IMR-90 (cell line): ENCODE measurements at regions not wholly inside any gene's neighbourhood (a gene's known extent, or its start where the extent isn't known, plus 50 kb on each side); places are given as distances from the start of the nearest gene placed in this dataset.

Experiments
- ATAC-seq: fragments of 200-7000 bp; cut with Tn5 transposase; 2 replicates; pipeline ENCODE4 v1.9.1; 2020; ENCODE audit warnings: low read depth, mild to moderate bottlenecking, moderate library complexity
- BruUV-seq: library from RNA; stranded (reverse); fragments of 400-500 nt; replicated peaks from 2 replicates; lab custom pipeline; 2021; lab: Mats Ljungman, UMichigan
- CTCF ChIA-PET: fragments of 300-600 bp; formaldehyde crosslinking; extraction: SDS; loops from one replicate; lab custom pipeline; 2021; ENCODE audit warnings: antibody characterized with exemption; lab: Yijun Ruan, JAX
- POLR2A ChIA-PET: fragments of 300-600 bp; sonication (Branson Sonifier 250); formaldehyde crosslinking; loops from one replicate; lab custom pipeline; 2022; ENCODE audit warnings: antibody characterized with exemption; ENCODE audit not compliant: unreplicated experiment; lab: Charles Lee
- DNase-seq: peaks from one replicate; pipeline ENCODE4 v3.0.0; 2013
- H2AFZ ChIP-seq: replicated peaks from 2 replicates; pipeline ENCODE3; 2013; ENCODE audit warnings: low read length, mild to moderate bottlenecking; ENCODE audit not compliant: poor library complexity
- H2AK5ac ChIP-seq: 2 replicates; pipeline ENCODE4 v1.6.1; 2013; ENCODE audit warnings: low read depth, low read length, inconsistent platforms
- H2AK9ac ChIP-seq: replicated peaks from 2 replicates; pipeline ENCODE3; 2013; ENCODE audit warnings: mild to moderate bottlenecking, low read depth, low read length, moderate library complexity; ENCODE audit not compliant: poor library complexity
- H2BK120ac ChIP-seq: 2 replicates; pipeline ENCODE4 v1.6.1; 2013; ENCODE audit warnings: low read depth, low read length, inconsistent platforms
- H2BK15ac ChIP-seq: 3 replicates; pipeline ENCODE4 v1.6.1; 2013; ENCODE audit warnings: low read depth, low read length, inconsistent platforms
- H2BK20ac ChIP-seq: 2 replicates; pipeline ENCODE4 v1.6.1; 2013; ENCODE audit warnings: low read depth, mild to moderate bottlenecking, inconsistent platforms, low read length, moderate library complexity
- H2BK5ac ChIP-seq: 2 replicates; pipeline ENCODE4 v1.6.1; 2013; ENCODE audit warnings: mild to moderate bottlenecking, low read depth, low read length, inconsistent platforms; ENCODE audit not compliant: poor library complexity, severe bottlenecking
- H3K14ac ChIP-seq: replicated peaks from 2 replicates; pipeline ENCODE4 v1.6.1; 2013; ENCODE audit warnings: low read depth, low read length, inconsistent platforms
- H3K18ac ChIP-seq: 2 replicates; pipeline ENCODE4 v1.6.1; 2013; ENCODE audit warnings: low read depth, low read length, control low read depth
- H3K23ac ChIP-seq: 2 replicates; pipeline ENCODE4 v1.6.1; 2013; ENCODE audit warnings: low read depth, low read length, inconsistent platforms
- H3K27ac ChIP-seq: 2 replicates; pipeline ENCODE4 v1.5.1; 2013; ENCODE audit warnings: mild to moderate bottlenecking, control low read depth, low read length; ENCODE audit not compliant: insufficient read depth
- H3K27me3 ChIP-seq: 2 replicates; pipeline ENCODE4 v1.6.1; 2013; ENCODE audit warnings: low read length; ENCODE audit not compliant: control insufficient read depth, insufficient read depth
- H3K36me3 ChIP-seq: 2 replicates; pipeline ENCODE4 v1.6.1; 2013; ENCODE audit warnings: low read length, mixed read lengths; ENCODE audit not compliant: control insufficient read depth, insufficient read depth
- H3K4ac ChIP-seq: 2 replicates; pipeline ENCODE4 v1.6.1; 2013; ENCODE audit warnings: low read depth, low read length, inconsistent platforms
- H3K4me1 ChIP-seq: 2 replicates; pipeline ENCODE4 v1.6.1; 2013; ENCODE audit warnings: low read length, mixed read lengths; ENCODE audit not compliant: control insufficient read depth, insufficient read depth
- H3K4me2 ChIP-seq: 2 replicates; pipeline ENCODE4 v1.6.1; 2013; ENCODE audit warnings: low read depth, mild to moderate bottlenecking, control low read depth, low read length, moderate library complexity
- H3K4me3 ChIP-seq: 2 replicates; pipeline ENCODE4 v1.5.1; 2013; ENCODE audit warnings: low read depth, mild to moderate bottlenecking, control low read depth, low read length, moderate library complexity; ENCODE audit not compliant: insufficient read depth
- H3K56ac ChIP-seq: 2 replicates; pipeline ENCODE4 v1.6.1; 2013; ENCODE audit warnings: low read length, inconsistent platforms; ENCODE audit not compliant: insufficient read depth; ENCODE audit errors: extremely low read depth
- H3K79me1 ChIP-seq, 2 experiments: 2 replicates each; pipeline ENCODE4 v1.6.1; 2013; ENCODE audit warnings: low read length in 2 of 2, inconsistent platforms in 1 of 2, low read depth in 1 of 2
- H3K9ac ChIP-seq: 2 replicates; pipeline ENCODE4 v1.6.1; 2013; ENCODE audit warnings: low read depth, low read length, control low read depth
- H3K9me1 ChIP-seq: 2 replicates; pipeline ENCODE4 v1.6.1; 2013; ENCODE audit warnings: low read length, inconsistent platforms; ENCODE audit not compliant: insufficient read depth
- H3K9me3 ChIP-seq: 2 replicates; pipeline ENCODE4 v1.6.1; 2013; ENCODE audit warnings: low read length; ENCODE audit not compliant: control insufficient read depth, insufficient read depth
- H4K20me1 ChIP-seq: 2 replicates; pipeline ENCODE4 v1.6.1; 2013; ENCODE audit warnings: low read length, inconsistent platforms; ENCODE audit not compliant: insufficient read depth
- H4K5ac ChIP-seq: 2 replicates; pipeline ENCODE4 v1.6.1; 2013; ENCODE audit warnings: mild to moderate bottlenecking, low read depth, low read length, control low read depth
- H4K8ac ChIP-seq, 2 experiments: 2 replicates each; pipeline ENCODE4 v1.6.1; 2013; ENCODE audit warnings: low read depth in 2 of 2, low read length in 2 of 2, control low read depth in 1 of 2, inconsistent platforms in 1 of 2
- H4K91ac ChIP-seq: 2 replicates; pipeline ENCODE4 v1.6.1; 2013; ENCODE audit warnings: low read depth, low read length, inconsistent platforms; ENCODE audit not compliant: insufficient read depth
- BHLHE40 ChIP-seq: fragments of 150-350 bp; IDR thresholded peaks from 2 replicates; pipeline ENCODE4 v1.6.1; 2016; ENCODE audit warnings: mild to moderate bottlenecking, low read depth, low read length
- CEBPB ChIP-seq: IDR thresholded peaks from 2 replicates; pipeline ENCODE4 v1.6.1; 2012; ENCODE audit warnings: low read depth, low read length, improper control_type of control experiment
- CHD1 ChIP-seq: IDR thresholded peaks from 2 replicates; pipeline ENCODE4 v1.6.1; 2012; ENCODE audit warnings: low read depth, low read length, improper control_type of control experiment
- ELK1 ChIP-seq: fragments of 150-350 bp; IDR thresholded peaks from 2 replicates; pipeline ENCODE4 v1.6.1; 2016; ENCODE audit warnings: low read depth, mild to moderate bottlenecking, low read length, moderate library complexity, borderline replicate concordance
- FOS ChIP-seq: fragments of 150-350 bp; IDR thresholded peaks from 2 replicates; pipeline ENCODE4 v1.6.1; 2016; ENCODE audit warnings: low read depth, low read length
- MXI1 ChIP-seq: IDR thresholded peaks from 2 replicates; pipeline ENCODE4 v1.6.1; 2012; ENCODE audit warnings: low read depth, mild to moderate bottlenecking, low read length, moderate library complexity, borderline replicate concordance
- NFE2L2 ChIP-seq: fragments of 150-350 bp; IDR thresholded peaks from 2 replicates; pipeline ENCODE4 v1.6.1; 2016; ENCODE audit warnings: low read depth, mild to moderate bottlenecking, low read length
- RAD21 ChIP-seq: IDR thresholded peaks from 2 replicates; pipeline ENCODE4 v1.6.1; 2012; ENCODE audit warnings: low read length, improper control_type of control experiment
- RCOR1 ChIP-seq: IDR thresholded peaks from 2 replicates; pipeline ENCODE4 v1.6.1; 2012; ENCODE audit warnings: mild to moderate bottlenecking, low read length, improper control_type of control experiment; ENCODE audit not compliant: insufficient replicate concordance
- RFX5 ChIP-seq: IDR thresholded peaks from 2 replicates; pipeline ENCODE4 v1.8.0; 2012; ENCODE audit warnings: low read depth, mild to moderate bottlenecking, low read length, moderate library complexity
- SMC3 ChIP-seq: fragments of 150-350 bp; IDR thresholded peaks from 2 replicates; pipeline ENCODE4 v1.6.1; 2016; ENCODE audit warnings: low read depth, mild to moderate bottlenecking, antibody characterized with exemption, low read length, moderate library complexity
- WGBS, 2 experiments: methylation state at CpG; one replicate each; pipeline versions ENCODE4 v1.1.5 to v1.1.7; 2013; ENCODE audit warnings: missing lambda C conversion rate in 2 of 2; ENCODE audit not compliant: insufficient read length in 1 of 2; ENCODE audit errors: extremely low coverage in 2 of 2; 5-methylcytosine and 5-hydroxymethylcytosine counted together
- dilution Hi-C: fragments of 300-500 bp; cut with HindIII; formaldehyde crosslinking; loops from one replicate; pipeline ENCODE4 v1.14.3; 2018; ENCODE audit warnings: low sequenced_read_pairs; ENCODE audit not compliant: unreplicated experiment
- in situ Hi-C: fragments of 300-500 bp; cut with MboI; formaldehyde crosslinking; loops from 3 replicates; pipeline ENCODE4 v1.14.3; 2019; ENCODE audit warnings: low sequenced_read_pairs, inconsistent platforms, mixed read lengths
- intact Hi-C: fragments of 100-400 bp; cut with micrococcal nuclease; formaldehyde crosslinking; loops from 2 replicates; pipeline ENCODE4 v1.10.0; 2022
- TF ChIP-seq, protein P1 (sequence below): fragments of 150-350 bp; IDR thresholded peaks from 2 replicates; pipeline ENCODE4 v1.6.1; 2017; ENCODE audit warnings: mild to moderate bottlenecking, antibody characterized with exemption, low read length, low read depth

- no peaks in the 10 kb centered on the region for H3K36me3 ChIP-seq
- no peak overlapping the region for H2BK15ac ChIP-seq
- H2BK20ac ChIP-seq = 0 out of 2 replicates have a peak overlapping the region, but pooled peaks have one; percentile 2
- no peak overlapping the region for H3K4me3 ChIP-seq
- dilution Hi-C loops = no loop called here
- no peak overlapping the region for H3K18ac ChIP-seq
- no peak overlapping the region for H2AFZ ChIP-seq
- CTCF ChIA-PET = no interaction called here
- no peak overlapping the region for H3K56ac ChIP-seq
- peaks cover 7% of the 10 kb centered on the region for H3K4me1 ChIP-seq
- no peak overlapping the region for H3K4me2 ChIP-seq
- TF ChIP-seq NFE2L2 (no peak), MXI1 (no peak), RCOR1 (no peak), FOS (no peak), ELK1 (no peak), CHD1 (no peak), RFX5 (no peak), SMC3 (no peak), CEBPB (no peak), BHLHE40 (no peak), RAD21 (no peak)
- TF ChIP-seq, protein P1, sequence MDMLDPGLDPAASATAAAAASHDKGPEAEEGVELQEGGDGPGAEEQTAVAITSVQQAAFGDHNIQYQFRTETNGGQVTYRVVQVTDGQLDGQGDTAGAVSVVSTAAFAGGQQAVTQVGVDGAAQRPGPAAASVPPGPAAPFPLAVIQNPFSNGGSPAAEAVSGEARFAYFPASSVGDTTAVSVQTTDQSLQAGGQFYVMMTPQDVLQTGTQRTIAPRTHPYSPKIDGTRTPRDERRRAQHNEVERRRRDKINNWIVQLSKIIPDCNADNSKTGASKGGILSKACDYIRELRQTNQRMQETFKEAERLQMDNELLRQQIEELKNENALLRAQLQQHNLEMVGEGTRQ = no peak
- H2AK9ac ChIP-seq = no peak overlapping the region
- no peak for ATAC-seq
- no peak overlapping the region for H4K5ac ChIP-seq
- no peak overlapping the region for H4K91ac ChIP-seq
- POLR2A ChIA-PET = no interaction called here
- 20% methylated on average over 1 of the region's 9 CpGs; no CpG with 5 or more reads in 1 of the 2 experiments for WGBS, 2 experiments
- no peaks in the 10 kb centered on the region for H3K79me1 ChIP-seq
- no peak overlapping the region for H3K4ac ChIP-seq
- H4K20me1 ChIP-seq = no peaks in the 10 kb centered on the region
- peak; percentile 8 for DNase-seq
- no peaks in the 10 kb centered on the region for H3K9me3 ChIP-seq
- intact Hi-C loops = no loop called here
- H3K14ac ChIP-seq = no peak overlapping the region
- H2AK5ac ChIP-seq = no peak overlapping the region
- no peak overlapping the region for H2BK5ac ChIP-seq
- no peaks in the 10 kb centered on the region for H3K27me3 ChIP-seq
- in situ Hi-C loops = no loop called here
- H3K27ac ChIP-seq = no peak overlapping the region
- 0 out of 4 replicates have a peak overlapping the region, but pooled peaks of 1 of the 2 experiments have one; percentile 15 for H4K8ac ChIP-seq
- no TSS peak for BruUV-seq
- H3K9me1 ChIP-seq = peaks cover 4% of the 10 kb centered on the region; the same call in 1 of the 2 replicates
- no peak overlapping the region for H3K9ac ChIP-seq
- H3K23ac ChIP-seq = no peak overlapping the region
- H2BK120ac ChIP-seq = peak overlapping the region; percentile 35; the same call in 1 of the 2 replicates
Measured at GRCh38 chr3:177538750-177539730, 341.8 kb upstream of the TBL1XR1 start.
